ENCODE measurements at regions not wholly inside any gene's neighbourhood (a gene's known extent, or its start where the extent isn't known, plus 50 kb on each side); places are given as distances from the start of the nearest gene placed in this dataset.

DNA sequence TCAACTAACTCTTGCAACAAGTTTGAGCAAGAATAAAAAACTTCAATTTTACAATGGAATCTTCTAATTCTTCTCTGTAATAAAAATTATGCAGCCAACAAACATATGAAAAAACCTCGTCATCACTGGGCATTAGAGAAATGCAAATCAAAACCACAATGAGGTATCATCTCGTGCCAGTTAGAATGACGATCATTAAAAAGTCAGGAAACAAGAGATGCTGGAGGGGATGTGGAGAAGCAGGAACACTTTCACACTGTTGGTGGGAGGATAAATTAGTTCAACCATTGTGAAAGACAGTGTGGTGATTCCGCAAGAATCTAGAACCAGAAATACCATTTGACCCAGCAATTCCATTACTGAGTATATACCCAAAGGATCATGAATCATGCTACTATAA lies 327.5 kb upstream of the LYPLAL1 start:
- Mint-ChIP-seq H3K27ac (no peak overlapping the region), H3K27me3 (ENCODE audit: low read depth, poor library complexity) (peaks cover 9% of the 10 kb centered on the region), H3K4me3 (no peak overlapping the region), H3K36me3 (ENCODE audit: low read depth) (peaks cover 1% of the 10 kb centered on the region), H3K4me1 (peaks cover 4% of the 10 kb centered on the region), H3K9me3 (peaks cover 9% of the 10 kb centered on the region)
- no peak for DNase-seq
- TF ChIP-seq, protein P1, sequence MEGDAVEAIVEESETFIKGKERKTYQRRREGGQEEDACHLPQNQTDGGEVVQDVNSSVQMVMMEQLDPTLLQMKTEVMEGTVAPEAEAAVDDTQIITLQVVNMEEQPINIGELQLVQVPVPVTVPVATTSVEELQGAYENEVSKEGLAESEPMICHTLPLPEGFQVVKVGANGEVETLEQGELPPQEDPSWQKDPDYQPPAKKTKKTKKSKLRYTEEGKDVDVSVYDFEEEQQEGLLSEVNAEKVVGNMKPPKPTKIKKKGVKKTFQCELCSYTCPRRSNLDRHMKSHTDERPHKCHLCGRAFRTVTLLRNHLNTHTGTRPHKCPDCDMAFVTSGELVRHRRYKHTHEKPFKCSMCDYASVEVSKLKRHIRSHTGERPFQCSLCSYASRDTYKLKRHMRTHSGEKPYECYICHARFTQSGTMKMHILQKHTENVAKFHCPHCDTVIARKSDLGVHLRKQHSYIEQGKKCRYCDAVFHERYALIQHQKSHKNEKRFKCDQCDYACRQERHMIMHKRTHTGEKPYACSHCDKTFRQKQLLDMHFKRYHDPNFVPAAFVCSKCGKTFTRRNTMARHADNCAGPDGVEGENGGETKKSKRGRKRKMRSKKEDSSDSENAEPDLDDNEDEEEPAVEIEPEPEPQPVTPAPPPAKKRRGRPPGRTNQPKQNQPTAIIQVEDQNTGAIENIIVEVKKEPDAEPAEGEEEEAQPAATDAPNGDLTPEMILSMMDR (IDR thresholded peaks at IDR 0.05) = no peak

DNA sequence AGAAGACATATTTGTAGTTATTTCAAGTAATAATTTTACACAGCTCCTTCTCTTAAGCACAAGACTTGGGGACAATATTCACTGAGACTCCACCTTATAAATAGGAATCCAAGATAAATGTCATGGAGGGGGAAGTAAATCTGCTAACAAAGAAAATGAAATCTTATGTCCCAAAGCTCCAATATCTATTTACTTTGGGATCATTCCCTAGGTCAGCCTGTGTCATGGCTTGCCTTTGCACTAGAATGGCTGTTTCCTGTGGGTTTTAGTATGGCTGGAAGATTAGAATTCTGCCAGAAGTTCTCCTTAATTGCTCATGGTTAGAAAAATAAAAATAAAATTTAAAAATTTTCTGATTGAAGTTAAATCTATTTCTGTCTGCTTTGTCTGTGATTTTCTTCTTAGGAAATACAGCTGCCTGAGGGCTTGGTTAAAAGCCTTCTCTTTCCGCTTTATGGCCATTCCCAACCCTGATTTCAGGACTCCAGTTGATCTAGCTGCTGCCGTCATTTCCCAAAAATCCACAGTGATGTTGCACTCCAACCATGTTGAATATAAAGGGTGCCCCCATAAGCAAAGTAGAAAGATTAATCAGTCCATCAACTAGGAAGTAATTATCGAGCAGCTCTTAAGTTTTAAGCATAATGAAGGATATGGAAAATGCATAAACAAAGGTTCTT lies 326.4 kb upstream of the LYPLAL1 start:
- Mint-ChIP-seq H3K9me3 (peaks cover 3% of the 10 kb centered on the region), H3K27me3 (ENCODE audit: low read depth, poor library complexity) (peaks cover 9% of the 10 kb centered on the region), H3K27ac (no peak overlapping the region), H3K4me3 (no peak overlapping the region), H3K36me3 (ENCODE audit: low read depth) (no peaks in the 10 kb centered on the region), H3K4me1 (peaks cover 9% of the 10 kb centered on the region)
- no peak for DNase-seq
- TF ChIP-seq, protein P1 (IDR thresholded peaks at IDR 0.05) = no peak

DNA sequence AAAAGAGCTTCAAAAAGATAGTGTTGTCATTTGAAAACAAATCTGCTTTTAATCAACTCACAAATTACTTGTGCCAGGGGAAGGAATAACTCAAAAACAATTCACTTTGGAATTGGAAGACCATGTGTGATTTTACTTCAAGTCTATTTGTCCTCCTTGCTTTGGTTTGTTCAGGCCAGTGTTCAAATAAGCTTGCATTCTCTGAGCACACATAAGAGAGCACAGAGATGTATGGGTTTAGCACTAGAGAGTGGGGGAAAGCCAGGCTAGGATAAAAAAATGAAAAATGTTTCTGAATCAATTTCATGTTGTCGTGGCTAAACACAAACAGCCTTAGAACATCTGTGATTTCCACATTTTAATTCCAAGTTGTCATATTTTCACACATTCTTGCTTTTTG lies 325.7 kb upstream of the LYPLAL1 start:
- TF ChIP-seq, protein P1 (IDR thresholded peaks at IDR 0.05) = no peak
- no peaks in the 10 kb centered on the region for H3K9me3 Mint-ChIP-seq
- H3K4me3 Mint-ChIP-seq = no peak overlapping the region
- no peaks in the 10 kb centered on the region for H3K36me3 Mint-ChIP-seq (ENCODE audit: low read depth)
- H3K27me3 Mint-ChIP-seq (ENCODE audit: low read depth, poor library complexity) = peaks cover 9% of the 10 kb centered on the region
- DNase-seq = no peak
- peaks cover 9% of the 10 kb centered on the region for H3K4me1 Mint-ChIP-seq
- no peak overlapping the region for H3K27ac Mint-ChIP-seq

DNA sequence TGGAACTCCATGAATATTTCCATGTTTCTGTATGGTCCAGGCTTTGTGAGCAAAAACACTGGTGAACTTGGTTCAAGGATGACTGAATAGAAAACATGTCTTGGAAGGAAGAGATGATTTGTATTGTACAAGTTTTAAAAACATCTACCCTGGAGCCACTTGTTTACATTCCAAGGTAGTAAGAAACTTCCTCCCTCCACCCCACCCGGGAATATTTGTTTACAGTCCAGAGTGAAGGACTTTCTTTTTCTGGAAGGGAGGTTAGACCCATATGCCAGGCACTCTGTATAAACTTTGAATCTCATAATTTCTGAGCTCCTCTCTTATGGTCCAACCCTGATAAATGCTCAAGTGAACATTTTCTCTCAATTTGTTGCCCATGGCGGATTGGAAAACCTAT lies 323.3 kb upstream of the LYPLAL1 start:
- DNase-seq = no peak
- TF ChIP-seq, protein P1 (IDR thresholded peaks at IDR 0.05) = no peak
- peaks cover 9% of the 10 kb centered on the region for H3K4me1 Mint-ChIP-seq
- H3K27me3 Mint-ChIP-seq (ENCODE audit: low read depth, poor library complexity) = peaks cover 9% of the 10 kb centered on the region
- no peak overlapping the region for H3K4me3 Mint-ChIP-seq
- H3K9me3 Mint-ChIP-seq = no peaks in the 10 kb centered on the region
- no peak overlapping the region for H3K27ac Mint-ChIP-seq
- H3K36me3 Mint-ChIP-seq (ENCODE audit: low read depth) = no peaks in the 10 kb centered on the region

DNA sequence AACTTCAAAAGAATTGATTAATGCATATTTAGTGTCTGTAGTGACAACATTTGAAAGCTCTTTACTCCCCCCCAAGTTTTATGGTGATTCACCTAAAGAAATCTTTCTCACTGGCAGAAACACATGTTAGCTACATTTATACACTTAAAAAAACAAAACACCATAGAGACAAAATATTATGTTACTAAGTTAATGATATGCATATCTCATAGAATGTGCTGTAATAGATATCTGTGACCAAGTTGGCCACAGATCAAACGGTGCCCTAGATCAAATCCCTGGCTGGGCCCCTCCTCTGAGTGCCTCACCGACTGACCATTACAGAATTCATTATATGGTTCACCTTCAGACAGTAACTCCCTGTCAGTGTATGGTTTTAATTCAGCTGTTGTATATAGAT lies 322.1 kb upstream of the LYPLAL1 start:
- Mint-ChIP-seq H3K27me3 (ENCODE audit: low read depth, poor library complexity) (peaks cover 3% of the 10 kb centered on the region), H3K9me3 (no peaks in the 10 kb centered on the region), H3K4me1 (peaks cover 9% of the 10 kb centered on the region), H3K4me3 (no peak overlapping the region), H3K27ac (no peak overlapping the region), H3K36me3 (ENCODE audit: low read depth) (no peaks in the 10 kb centered on the region)
- TF ChIP-seq, protein P1 (IDR thresholded peaks at IDR 0.05) = no peak
- no peak for DNase-seq

DNA sequence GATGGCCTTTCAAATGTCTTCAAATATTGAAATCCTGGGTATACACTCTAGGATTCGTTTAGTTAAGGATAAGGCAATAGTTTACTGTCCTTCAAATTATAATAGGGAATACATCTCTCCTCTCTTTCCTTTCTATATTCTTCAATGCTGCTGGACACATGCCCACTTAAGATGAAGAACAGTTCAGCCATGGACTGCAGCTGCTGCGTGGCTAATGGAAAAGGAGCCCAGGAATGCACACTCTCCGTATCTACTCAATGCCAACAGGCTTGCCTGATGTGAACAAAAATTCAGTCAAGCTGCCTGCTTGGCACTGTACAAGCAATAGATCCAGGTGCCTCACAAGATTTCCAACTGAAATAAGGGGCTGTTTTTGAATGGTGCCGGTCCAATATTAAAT lies 321.2 kb upstream of the LYPLAL1 start:
- TF ChIP-seq, protein P1 (IDR thresholded peaks at IDR 0.05) = no peak
- DNase-seq = no peak
- Mint-ChIP-seq H3K27me3 (ENCODE audit: low read depth, poor library complexity) (peaks cover 3% of the 10 kb centered on the region), H3K4me1 (peaks cover 9% of the 10 kb centered on the region), H3K36me3 (ENCODE audit: low read depth) (no peaks in the 10 kb centered on the region), H3K9me3 (no peaks in the 10 kb centered on the region), H3K27ac (no peak overlapping the region), H3K4me3 (no peak overlapping the region)
